Activated naive CD8-positive, alpha-beta T cell treated with anti-CD3 and anti-CD28 coated beads, Interleukin-2, amount 50 U/mL, for 16 hours (primary cell): ENCODE measurements at regions not wholly inside any gene's neighbourhood (a gene's known extent, or its start where the extent isn't known, plus 50 kb on each side); places are given as distances from the start of the nearest gene placed in this dataset.

Experiments used
- DNase-seq: peaks from one replicate; pipeline ENCODE4 v3.0.0-alpha.2; 2020; ENCODE audit warnings: low read depth, low spot score

- DNase-seq, result no peak
These were observed 253.6 kb downstream of the PPP1R2C start for GRCh38 chrX:42524379-42524778.

- DNase-seq, result no peak
These were observed 258.2 kb downstream of the PPP1R2C start for GRCh38 chrX:42519666-42520231.

- DNase-seq, result no peak
These were observed 262.0 kb downstream of the PPP1R2C start for GRCh38 chrX:42515939-42516338.

GRCh38 chrX:42505016-42505415 lies 272.9 kb downstream of the PPP1R2C start:
- DNase-seq, result no peak

GRCh38 chrX:42499620-42500019 lies 278.3 kb downstream of the PPP1R2C start:
- DNase-seq, result no peak

GRCh38 chrX:42497356-42497755 lies 280.6 kb downstream of the PPP1R2C start:
- no peak for DNase-seq

GRCh38 chrX:42496239-42496638 lies 281.7 kb downstream of the PPP1R2C start:
- no peak for DNase-seq

- no peak for DNase-seq
These were observed 282.8 kb downstream of the PPP1R2C start for GRCh38 chrX:42495139-42495538.

GRCh38 chrX:42491137-42491907 lies 286.6 kb downstream of the PPP1R2C start:
- DNase-seq, result no peak

GRCh38 chrX:42490111-42490510 lies 287.9 kb downstream of the PPP1R2C start:
- DNase-seq, result no peak

- no peak for DNase-seq
These were observed 292.4 kb downstream of the PPP1R2C start for GRCh38 chrX:42485601-42486000.

- DNase-seq, result no peak
These were observed 293.7 kb downstream of the PPP1R2C start for GRCh38 chrX:42484233-42484632.

- no peak for DNase-seq
These were observed 300.6 kb downstream of the PPP1R2C start for GRCh38 chrX:42477396-42477795.

GRCh38 chrX:42472727-42473126 lies 305.2 kb downstream of the PPP1R2C start:
- DNase-seq, result no peak

- no peak for DNase-seq
These were observed 311.5 kb downstream of the PPP1R2C start for GRCh38 chrX:42466332-42467046.

- no peak for DNase-seq
These were observed 312.1 kb downstream of the PPP1R2C start for GRCh38 chrX:42465821-42466220.

GRCh38 chrX:42463706-42464490 lies 314.1 kb downstream of the PPP1R2C start:
- DNase-seq, result no peak

GRCh38 chrX:42462917-42463316 lies 315.0 kb downstream of the PPP1R2C start:
- DNase-seq, result no peak

GRCh38 chrX:42460706-42461105 lies 317.3 kb downstream of the PPP1R2C start:
- no peak for DNase-seq

GRCh38 chrX:42459735-42460134 lies 318.2 kb downstream of the PPP1R2C start:
- no peak for DNase-seq

GRCh38 chrX:42456176-42456700 lies 321.7 kb downstream of the PPP1R2C start:
- DNase-seq, result no peak

- no peak for DNase-seq
These were observed 327.7 kb downstream of the PPP1R2C start for GRCh38 chrX:42450228-42450627.
